ENCODE measurements at regions not wholly inside any gene's neighbourhood (a gene's known extent, or its start where the extent isn't known, plus 50 kb on each side); places are given as distances from the start of the nearest gene placed in this dataset.

DNA sequence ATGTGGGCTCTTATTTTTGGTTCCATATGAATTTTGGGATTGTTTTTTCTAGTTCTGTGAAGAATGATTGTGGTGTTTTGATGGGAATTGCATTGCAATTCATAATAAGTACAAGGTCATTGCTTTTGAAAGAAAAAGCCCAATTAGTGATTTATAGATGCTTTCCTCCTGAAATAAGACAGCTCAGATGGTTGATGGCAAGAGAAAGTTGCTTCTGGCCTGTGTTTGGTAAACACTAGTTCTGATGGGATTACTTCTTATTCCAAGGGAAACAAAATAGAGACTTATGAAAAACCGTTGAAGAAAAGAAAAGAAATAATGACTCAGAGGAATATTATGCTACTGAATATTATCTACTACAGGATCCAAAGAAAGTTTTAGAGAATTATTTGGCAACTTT, 144.9 kb downstream of the SPANXA1 start:
- no peaks in the 10 kb centered on the region; the same call in 1 of the 3 replicates for H3K9me3 Mint-ChIP-seq
- no peaks in the 10 kb centered on the region for H3K79me2 ChIP-seq (replicated peaks; ENCODE audit: insufficient read depth)
- H3K4me3 ChIP-seq, result no peak overlapping the region
- H3K4me1 ChIP-seq (ENCODE audit: insufficient read depth), result no peaks in the 10 kb centered on the region
- H3F3A ChIP-seq (replicated peaks; ENCODE audit: low read depth), result no peaks in the 10 kb centered on the region
- no peaks in the 10 kb centered on the region for H3K36me3 Mint-ChIP-seq (ENCODE audit: low read depth)
- no peak overlapping the region for H3K4me2 ChIP-seq
- no peak overlapping the region for H3K27ac Mint-ChIP-seq
- TF ChIP-seq EZH2 (IDR thresholded peaks at IDR 0.05; ENCODE audit: low read depth, unreplicated experiment), result no peak
- TF ChIP-seq ZNF331 (CRISPR knock-in tag; IDR thresholded peaks at IDR 0.05; ENCODE audit: low read depth), result no peak
- TF ChIP-seq, protein P1, sequence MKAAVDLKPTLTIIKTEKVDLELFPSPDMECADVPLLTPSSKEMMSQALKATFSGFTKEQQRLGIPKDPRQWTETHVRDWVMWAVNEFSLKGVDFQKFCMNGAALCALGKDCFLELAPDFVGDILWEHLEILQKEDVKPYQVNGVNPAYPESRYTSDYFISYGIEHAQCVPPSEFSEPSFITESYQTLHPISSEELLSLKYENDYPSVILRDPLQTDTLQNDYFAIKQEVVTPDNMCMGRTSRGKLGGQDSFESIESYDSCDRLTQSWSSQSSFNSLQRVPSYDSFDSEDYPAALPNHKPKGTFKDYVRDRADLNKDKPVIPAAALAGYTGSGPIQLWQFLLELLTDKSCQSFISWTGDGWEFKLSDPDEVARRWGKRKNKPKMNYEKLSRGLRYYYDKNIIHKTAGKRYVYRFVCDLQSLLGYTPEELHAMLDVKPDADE (IDR thresholded peaks at IDR 0.05), result no peak
- no peak for TF ChIP-seq ZNF114 (CRISPR knock-in tag; IDR thresholded peaks at IDR 0.05)
- TF ChIP-seq, protein P2, sequence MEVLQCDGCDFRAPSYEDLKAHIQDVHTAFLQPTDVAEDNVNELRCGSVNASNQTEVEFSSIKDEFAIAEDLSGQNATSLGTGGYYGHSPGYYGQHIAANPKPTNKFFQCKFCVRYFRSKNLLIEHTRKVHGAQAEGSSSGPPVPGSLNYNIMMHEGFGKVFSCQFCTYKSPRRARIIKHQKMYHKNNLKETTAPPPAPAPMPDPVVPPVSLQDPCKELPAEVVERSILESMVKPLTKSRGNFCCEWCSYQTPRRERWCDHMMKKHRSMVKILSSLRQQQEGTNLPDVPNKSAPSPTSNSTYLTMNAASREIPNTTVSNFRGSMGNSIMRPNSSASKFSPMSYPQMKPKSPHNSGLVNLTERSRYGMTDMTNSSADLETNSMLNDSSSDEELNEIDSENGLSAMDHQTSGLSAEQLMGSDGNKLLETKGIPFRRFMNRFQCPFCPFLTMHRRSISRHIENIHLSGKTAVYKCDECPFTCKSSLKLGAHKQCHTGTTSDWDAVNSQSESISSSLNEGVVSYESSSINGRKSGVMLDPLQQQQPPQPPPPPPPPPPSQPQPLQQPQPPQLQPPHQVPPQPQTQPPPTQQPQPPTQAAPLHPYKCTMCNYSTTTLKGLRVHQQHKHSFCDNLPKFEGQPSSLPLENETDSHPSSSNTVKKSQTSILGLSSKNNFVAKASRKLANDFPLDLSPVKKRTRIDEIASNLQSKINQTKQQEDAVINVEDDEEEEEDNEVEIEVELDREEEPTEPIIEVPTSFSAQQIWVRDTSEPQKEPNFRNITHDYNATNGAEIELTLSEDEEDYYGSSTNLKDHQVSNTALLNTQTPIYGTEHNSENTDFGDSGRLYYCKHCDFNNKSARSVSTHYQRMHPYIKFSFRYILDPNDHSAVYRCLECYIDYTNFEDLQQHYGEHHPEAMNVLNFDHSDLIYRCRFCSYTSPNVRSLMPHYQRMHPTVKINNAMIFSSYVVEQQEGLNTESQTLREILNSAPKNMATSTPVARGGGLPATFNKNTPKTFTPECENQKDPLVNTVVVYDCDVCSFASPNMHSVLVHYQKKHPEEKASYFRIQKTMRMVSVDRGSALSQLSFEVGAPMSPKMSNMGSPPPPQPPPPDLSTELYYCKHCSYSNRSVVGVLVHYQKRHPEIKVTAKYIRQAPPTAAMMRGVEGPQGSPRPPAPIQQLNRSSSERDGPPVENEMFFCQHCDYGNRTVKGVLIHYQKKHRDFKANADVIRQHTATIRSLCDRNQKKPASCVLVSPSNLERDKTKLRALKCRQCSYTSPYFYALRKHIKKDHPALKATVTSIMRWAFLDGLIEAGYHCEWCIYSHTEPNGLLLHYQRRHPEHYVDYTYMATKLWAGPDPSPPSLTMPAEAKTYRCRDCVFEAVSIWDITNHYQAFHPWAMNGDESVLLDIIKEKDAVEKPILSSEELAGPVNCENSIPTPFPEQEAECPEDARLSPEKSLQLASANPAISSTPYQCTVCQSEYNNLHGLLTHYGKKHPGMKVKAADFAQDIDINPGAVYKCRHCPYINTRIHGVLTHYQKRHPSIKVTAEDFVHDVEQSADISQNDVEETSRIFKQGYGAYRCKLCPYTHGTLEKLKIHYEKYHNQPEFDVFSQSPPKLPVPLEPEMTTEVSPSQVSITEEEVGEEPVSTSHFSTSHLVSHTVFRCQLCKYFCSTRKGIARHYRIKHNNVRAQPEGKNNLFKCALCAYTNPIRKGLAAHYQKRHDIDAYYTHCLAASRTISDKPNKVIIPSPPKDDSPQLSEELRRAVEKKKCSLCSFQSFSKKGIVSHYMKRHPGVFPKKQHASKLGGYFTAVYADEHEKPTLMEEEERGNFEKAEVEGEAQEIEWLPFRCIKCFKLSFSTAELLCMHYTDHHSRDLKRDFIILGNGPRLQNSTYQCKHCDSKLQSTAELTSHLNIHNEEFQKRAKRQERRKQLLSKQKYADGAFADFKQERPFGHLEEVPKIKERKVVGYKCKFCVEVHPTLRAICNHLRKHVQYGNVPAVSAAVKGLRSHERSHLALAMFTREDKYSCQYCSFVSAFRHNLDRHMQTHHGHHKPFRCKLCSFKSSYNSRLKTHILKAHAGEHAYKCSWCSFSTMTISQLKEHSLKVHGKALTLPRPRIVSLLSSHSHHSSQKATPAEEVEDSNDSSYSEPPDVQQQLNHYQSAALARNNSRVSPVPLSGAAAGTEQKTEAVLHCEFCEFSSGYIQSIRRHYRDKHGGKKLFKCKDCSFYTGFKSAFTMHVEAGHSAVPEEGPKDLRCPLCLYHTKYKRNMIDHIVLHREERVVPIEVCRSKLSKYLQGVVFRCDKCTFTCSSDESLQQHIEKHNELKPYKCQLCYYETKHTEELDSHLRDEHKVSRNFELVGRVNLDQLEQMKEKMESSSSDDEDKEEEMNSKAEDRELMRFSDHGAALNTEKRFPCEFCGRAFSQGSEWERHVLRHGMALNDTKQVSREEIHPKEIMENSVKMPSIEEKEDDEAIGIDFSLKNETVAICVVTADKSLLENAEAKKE (CRISPR knock-in tag; IDR thresholded peaks at IDR 0.05), result no peak
- no peak for TF ChIP-seq JUNB (IDR thresholded peaks at IDR 0.05; ENCODE audit: unreplicated experiment)
- TF ChIP-seq STAT1 (IDR thresholded peaks at IDR 0.05; ENCODE audit: unreplicated experiment), result no peak
- TF ChIP-seq CREB1 (CRISPR knock-in tag; IDR thresholded peaks at IDR 0.05; ENCODE audit: low read depth), result no peak
- TF ChIP-seq POLR2AphosphoS5 (IDR thresholded peaks at IDR 0.05; ENCODE audit: low read depth), result no peak
- TF ChIP-seq, protein P3, sequence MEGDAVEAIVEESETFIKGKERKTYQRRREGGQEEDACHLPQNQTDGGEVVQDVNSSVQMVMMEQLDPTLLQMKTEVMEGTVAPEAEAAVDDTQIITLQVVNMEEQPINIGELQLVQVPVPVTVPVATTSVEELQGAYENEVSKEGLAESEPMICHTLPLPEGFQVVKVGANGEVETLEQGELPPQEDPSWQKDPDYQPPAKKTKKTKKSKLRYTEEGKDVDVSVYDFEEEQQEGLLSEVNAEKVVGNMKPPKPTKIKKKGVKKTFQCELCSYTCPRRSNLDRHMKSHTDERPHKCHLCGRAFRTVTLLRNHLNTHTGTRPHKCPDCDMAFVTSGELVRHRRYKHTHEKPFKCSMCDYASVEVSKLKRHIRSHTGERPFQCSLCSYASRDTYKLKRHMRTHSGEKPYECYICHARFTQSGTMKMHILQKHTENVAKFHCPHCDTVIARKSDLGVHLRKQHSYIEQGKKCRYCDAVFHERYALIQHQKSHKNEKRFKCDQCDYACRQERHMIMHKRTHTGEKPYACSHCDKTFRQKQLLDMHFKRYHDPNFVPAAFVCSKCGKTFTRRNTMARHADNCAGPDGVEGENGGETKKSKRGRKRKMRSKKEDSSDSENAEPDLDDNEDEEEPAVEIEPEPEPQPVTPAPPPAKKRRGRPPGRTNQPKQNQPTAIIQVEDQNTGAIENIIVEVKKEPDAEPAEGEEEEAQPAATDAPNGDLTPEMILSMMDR (conservative IDR thresholded peaks at IDR 0.05; ENCODE audit: low read depth in 2 of 2), result no peak
- no peak for TF ChIP-seq NANOG (IDR thresholded peaks at IDR 0.05; ENCODE audit: borderline replicate concordance)
- TF ChIP-seq, protein P4, sequence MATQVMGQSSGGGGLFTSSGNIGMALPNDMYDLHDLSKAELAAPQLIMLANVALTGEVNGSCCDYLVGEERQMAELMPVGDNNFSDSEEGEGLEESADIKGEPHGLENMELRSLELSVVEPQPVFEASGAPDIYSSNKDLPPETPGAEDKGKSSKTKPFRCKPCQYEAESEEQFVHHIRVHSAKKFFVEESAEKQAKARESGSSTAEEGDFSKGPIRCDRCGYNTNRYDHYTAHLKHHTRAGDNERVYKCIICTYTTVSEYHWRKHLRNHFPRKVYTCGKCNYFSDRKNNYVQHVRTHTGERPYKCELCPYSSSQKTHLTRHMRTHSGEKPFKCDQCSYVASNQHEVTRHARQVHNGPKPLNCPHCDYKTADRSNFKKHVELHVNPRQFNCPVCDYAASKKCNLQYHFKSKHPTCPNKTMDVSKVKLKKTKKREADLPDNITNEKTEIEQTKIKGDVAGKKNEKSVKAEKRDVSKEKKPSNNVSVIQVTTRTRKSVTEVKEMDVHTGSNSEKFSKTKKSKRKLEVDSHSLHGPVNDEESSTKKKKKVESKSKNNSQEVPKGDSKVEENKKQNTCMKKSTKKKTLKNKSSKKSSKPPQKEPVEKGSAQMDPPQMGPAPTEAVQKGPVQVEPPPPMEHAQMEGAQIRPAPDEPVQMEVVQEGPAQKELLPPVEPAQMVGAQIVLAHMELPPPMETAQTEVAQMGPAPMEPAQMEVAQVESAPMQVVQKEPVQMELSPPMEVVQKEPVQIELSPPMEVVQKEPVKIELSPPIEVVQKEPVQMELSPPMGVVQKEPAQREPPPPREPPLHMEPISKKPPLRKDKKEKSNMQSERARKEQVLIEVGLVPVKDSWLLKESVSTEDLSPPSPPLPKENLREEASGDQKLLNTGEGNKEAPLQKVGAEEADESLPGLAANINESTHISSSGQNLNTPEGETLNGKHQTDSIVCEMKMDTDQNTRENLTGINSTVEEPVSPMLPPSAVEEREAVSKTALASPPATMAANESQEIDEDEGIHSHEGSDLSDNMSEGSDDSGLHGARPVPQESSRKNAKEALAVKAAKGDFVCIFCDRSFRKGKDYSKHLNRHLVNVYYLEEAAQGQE (IDR thresholded peaks at IDR 0.05; ENCODE audit: unreplicated experiment), result no peak
- no peaks in the 10 kb centered on the region for H4K20me1 ChIP-seq (replicated peaks; ENCODE audit: insufficient read depth)
- no peaks in the 10 kb centered on the region for H3K36me3 ChIP-seq (ENCODE audit: insufficient read depth)
- no peak for DNase-seq (ENCODE audit: low spot score)
- H3K27me3 ChIP-seq (ENCODE audit: insufficient read depth), result no peaks in the 10 kb centered on the region
- no peak overlapping the region for H3K4me3 Mint-ChIP-seq
- no peak overlapping the region for H2AFZ ChIP-seq
- H3K9me2 ChIP-seq (ENCODE audit: insufficient read depth), result no peaks in the 10 kb centered on the region
- ATAC-seq, result no peak
- peaks cover 3% of the 10 kb centered on the region; the same call in 1 of the 3 replicates for H3K4me1 Mint-ChIP-seq
- H3K27me3 Mint-ChIP-seq (ENCODE audit: insufficient read depth, low read depth, poor library complexity), result no peaks in the 10 kb centered on the region
- no peak overlapping the region for H3K27ac ChIP-seq (ENCODE audit: low read depth)
